SK-N-SH treated with all-trans-retinoic acid at 6 μM for 48 hours (cell line): ENCODE measurements at regions not wholly inside any gene's neighbourhood (a gene's known extent, or its start where the extent isn't known, plus 50 kb on each side); places are given as distances from the start of the nearest gene placed in this dataset.

Experiments used
- ATAC-seq: fragments of 200-7000 bp; cut with Tn5 transposase; 3 replicates; pipeline ENCODE4 v1.9.1; 2020; ENCODE audit warnings: mild to moderate bottlenecking, moderate library complexity
- ARNTL ChIP-seq: fragments of 450-650 bp; formaldehyde crosslinking; IDR thresholded peaks from 2 replicates; pipeline ENCODE4 v1.5.0; 2020; ENCODE audit warnings: low read depth, mild to moderate bottlenecking, moderate library complexity, borderline replicate concordance
- BACH2 ChIP-seq: fragments of 250-450 bp; sonication (Bioruptor Pico); IDR thresholded peaks from 2 replicates; pipeline ENCODE4 v1.9.0; 2021; ENCODE audit warnings: mild to moderate bottlenecking, borderline replicate concordance
- CSDC2 ChIP-seq: fragments of 250-450 bp; sonication (Bioruptor Pico); IDR thresholded peaks from 2 replicates; pipeline ENCODE4 v1.5.0; 2020; ENCODE audit warnings: mild to moderate bottlenecking, moderate library complexity
- ESRRG ChIP-seq: fragments of 250-450 bp; sonication (Bioruptor Pico); IDR thresholded peaks from 2 replicates; pipeline ENCODE4 v1.6.1; 2021; ENCODE audit warnings: mild to moderate bottlenecking
- GLIS3 ChIP-seq: fragments of 250-450 bp; sonication (Bioruptor Pico); IDR thresholded peaks from 2 replicates; pipeline ENCODE4 v1.5.0; 2020; ENCODE audit warnings: mild to moderate bottlenecking, moderate library complexity
- OSR1 ChIP-seq: fragments of 250-450 bp; sonication (Bioruptor Pico); IDR thresholded peaks from 2 replicates; pipeline ENCODE4 v1.8.0; 2022; ENCODE audit warnings: moderate library complexity, mild to moderate bottlenecking, inconsistent platforms
- PPARA ChIP-seq: fragments of 250-450 bp; sonication (Bioruptor Pico); IDR thresholded peaks from 2 replicates; pipeline ENCODE4 v1.5.0; 2020; ENCODE audit warnings: mild to moderate bottlenecking, borderline replicate concordance
- RARB ChIP-seq: fragments of 250-450 bp; sonication (Bioruptor Pico); IDR thresholded peaks from 2 replicates; pipeline ENCODE4 v1.8.0; 2021; ENCODE audit warnings: mild to moderate bottlenecking, moderate library complexity
- SNAI2 ChIP-seq: fragments of 250-450 bp; sonication (Bioruptor Pico); IDR thresholded peaks from 2 replicates; pipeline ENCODE4 v1.5.0; 2020; ENCODE audit warnings: mild to moderate bottlenecking, moderate library complexity
- TCF4 ChIP-seq: fragments of 250-450 bp; sonication (Bioruptor Pico); IDR thresholded peaks from 2 replicates; pipeline ENCODE4 v1.8.0; 2021; ENCODE audit warnings: mild to moderate bottlenecking, moderate library complexity, borderline replicate concordance
- ZC3H10 ChIP-seq: fragments of 250-450 bp; sonication (Bioruptor Pico); IDR thresholded peaks from 2 replicates; pipeline ENCODE4 v1.5.1; 2021; ENCODE audit warnings: mild to moderate bottlenecking, moderate library complexity
- ZFP3 ChIP-seq: fragments of 250-450 bp; sonication (Bioruptor Pico); IDR thresholded peaks from 2 replicates; pipeline ENCODE4 v1.5.0; 2020; ENCODE audit warnings: mild to moderate bottlenecking, moderate library complexity
- ZFP30 ChIP-seq: fragments of 450-650 bp; formaldehyde crosslinking; IDR thresholded peaks from 2 replicates; pipeline ENCODE4 v1.5.0; 2022; ENCODE audit warnings: mild to moderate bottlenecking, moderate library complexity
- ZNF70 ChIP-seq: fragments of 450-650 bp; formaldehyde crosslinking; IDR thresholded peaks from 2 replicates; pipeline ENCODE4 v1.5.0; 2020; ENCODE audit warnings: mild to moderate bottlenecking, moderate library complexity
- ZNF8 ChIP-seq: fragments of 450-650 bp; formaldehyde crosslinking; IDR thresholded peaks from 2 replicates; pipeline ENCODE4 v1.5.0; 2020; ENCODE audit warnings: mild to moderate bottlenecking, moderate library complexity
- TF ChIP-seq, protein P1 (sequence below): fragments of 250-450 bp; sonication (Bioruptor Pico); IDR thresholded peaks from 2 replicates; pipeline ENCODE4 v1.5.0; 2020; ENCODE audit warnings: mild to moderate bottlenecking, moderate library complexity
- TF ChIP-seq, protein P2 (sequence below): fragments of 250-450 bp; sonication (Bioruptor Pico); IDR thresholded peaks from 2 replicates; pipeline ENCODE4 v1.5.1; 2021; ENCODE audit warnings: mild to moderate bottlenecking, moderate library complexity
- TF ChIP-seq, protein P3 (sequence below): fragments of 250-450 bp; sonication (Bioruptor Pico); IDR thresholded peaks from 2 replicates; pipeline ENCODE4 v1.8.0; 2021; ENCODE audit warnings: low read depth, mild to moderate bottlenecking, moderate library complexity, borderline replicate concordance
- TF ChIP-seq, protein P4 (sequence below): fragments of 250-450 bp; sonication (Bioruptor Pico); IDR thresholded peaks from 2 replicates; pipeline ENCODE4 v1.5.1; 2020; ENCODE audit warnings: low read depth, mild to moderate bottlenecking, moderate library complexity
- TF ChIP-seq, protein P5 (sequence below): fragments of 250-450 bp; sonication (Bioruptor Pico); IDR thresholded peaks from 2 replicates; pipeline ENCODE4 v1.8.0; 2020; ENCODE audit warnings: mild to moderate bottlenecking, moderate library complexity, borderline replicate concordance

DNA sequence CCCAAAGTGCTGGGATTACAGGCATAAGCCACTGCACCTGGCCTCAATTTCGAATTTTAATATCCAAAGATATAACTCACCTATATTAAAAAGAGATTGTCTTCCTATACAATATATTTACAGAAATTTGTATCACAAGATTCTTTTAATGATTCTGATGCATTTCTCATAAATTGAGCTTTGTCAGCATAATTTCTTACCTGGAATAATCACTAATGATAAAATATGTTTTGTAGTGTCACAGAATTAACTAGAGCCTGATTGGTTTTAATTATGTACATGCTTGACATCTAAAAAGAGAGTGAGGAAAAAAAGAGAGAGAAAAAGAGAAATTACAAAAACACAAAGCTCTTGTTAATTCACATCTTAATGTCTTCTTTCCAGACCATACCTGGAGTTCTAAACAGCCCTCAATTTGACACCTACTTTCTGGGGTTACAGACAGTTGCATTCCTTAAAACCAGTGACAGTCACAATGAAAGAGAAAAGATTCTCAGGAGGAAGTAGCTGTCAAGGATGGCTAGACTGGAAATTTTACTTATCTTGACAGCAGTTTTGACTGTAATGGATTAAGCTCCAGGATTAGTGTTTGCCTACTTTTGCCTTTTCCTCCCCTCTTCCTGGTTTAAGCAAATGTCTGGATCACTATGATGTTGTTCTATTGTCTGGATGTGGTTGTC is 214.4 kb downstream of the SPRY2 start (continued):
- TF ChIP-seq, protein P1, sequence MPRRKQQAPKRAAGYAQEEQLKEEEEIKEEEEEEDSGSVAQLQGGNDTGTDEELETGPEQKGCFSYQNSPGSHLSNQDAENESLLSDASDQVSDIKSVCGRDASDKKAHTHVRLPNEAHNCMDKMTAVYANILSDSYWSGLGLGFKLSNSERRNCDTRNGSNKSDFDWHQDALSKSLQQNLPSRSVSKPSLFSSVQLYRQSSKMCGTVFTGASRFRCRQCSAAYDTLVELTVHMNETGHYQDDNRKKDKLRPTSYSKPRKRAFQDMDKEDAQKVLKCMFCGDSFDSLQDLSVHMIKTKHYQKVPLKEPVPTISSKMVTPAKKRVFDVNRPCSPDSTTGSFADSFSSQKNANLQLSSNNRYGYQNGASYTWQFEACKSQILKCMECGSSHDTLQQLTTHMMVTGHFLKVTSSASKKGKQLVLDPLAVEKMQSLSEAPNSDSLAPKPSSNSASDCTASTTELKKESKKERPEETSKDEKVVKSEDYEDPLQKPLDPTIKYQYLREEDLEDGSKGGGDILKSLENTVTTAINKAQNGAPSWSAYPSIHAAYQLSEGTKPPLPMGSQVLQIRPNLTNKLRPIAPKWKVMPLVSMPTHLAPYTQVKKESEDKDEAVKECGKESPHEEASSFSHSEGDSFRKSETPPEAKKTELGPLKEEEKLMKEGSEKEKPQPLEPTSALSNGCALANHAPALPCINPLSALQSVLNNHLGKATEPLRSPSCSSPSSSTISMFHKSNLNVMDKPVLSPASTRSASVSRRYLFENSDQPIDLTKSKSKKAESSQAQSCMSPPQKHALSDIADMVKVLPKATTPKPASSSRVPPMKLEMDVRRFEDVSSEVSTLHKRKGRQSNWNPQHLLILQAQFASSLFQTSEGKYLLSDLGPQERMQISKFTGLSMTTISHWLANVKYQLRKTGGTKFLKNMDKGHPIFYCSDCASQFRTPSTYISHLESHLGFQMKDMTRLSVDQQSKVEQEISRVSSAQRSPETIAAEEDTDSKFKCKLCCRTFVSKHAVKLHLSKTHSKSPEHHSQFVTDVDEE: no peak
- TF ChIP-seq ZFP3 (CRISPR knock-in tag): no peak

DNA sequence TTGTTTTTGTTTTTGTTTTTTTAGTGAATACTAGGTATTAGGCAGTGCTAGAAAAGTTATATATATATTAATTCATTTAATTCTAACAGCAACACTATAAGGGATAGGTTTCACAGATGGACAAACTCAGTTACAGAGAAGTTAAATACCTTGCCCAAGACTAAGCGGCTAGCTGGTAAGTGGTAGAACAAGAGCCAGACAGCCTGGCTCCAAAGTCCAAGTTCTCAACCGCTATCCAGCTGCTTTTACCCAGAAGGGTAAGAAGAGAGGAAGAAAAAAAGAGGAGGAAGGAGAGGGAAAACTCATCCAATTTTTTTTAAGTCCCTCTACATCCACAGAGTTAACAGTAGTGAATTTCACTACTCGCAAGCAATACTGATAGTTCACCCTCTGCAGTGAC is 217.0 kb downstream of the SPRY2 start:
- TF ChIP-seq OSR1 (CRISPR knock-in tag) (no peak), ZFP30 (CRISPR knock-in tag) (no peak), ARNTL (CRISPR knock-in tag) (no peak)
- TF ChIP-seq, protein P2, sequence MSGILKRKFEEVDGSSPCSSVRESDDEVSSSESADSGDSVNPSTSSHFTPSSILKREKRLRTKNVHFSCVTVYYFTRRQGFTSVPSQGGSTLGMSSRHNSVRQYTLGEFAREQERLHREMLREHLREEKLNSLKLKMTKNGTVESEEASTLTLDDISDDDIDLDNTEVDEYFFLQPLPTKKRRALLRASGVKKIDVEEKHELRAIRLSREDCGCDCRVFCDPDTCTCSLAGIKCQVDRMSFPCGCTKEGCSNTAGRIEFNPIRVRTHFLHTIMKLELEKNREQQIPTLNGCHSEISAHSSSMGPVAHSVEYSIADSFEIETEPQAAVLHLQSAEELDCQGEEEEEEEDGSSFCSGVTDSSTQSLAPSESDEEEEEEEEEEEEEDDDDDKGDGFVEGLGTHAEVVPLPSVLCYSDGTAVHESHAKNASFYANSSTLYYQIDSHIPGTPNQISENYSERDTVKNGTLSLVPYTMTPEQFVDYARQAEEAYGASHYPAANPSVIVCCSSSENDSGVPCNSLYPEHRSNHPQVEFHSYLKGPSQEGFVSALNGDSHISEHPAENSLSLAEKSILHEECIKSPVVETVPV (CRISPR knock-in tag): no peak
- no peak for ATAC-seq

DNA sequence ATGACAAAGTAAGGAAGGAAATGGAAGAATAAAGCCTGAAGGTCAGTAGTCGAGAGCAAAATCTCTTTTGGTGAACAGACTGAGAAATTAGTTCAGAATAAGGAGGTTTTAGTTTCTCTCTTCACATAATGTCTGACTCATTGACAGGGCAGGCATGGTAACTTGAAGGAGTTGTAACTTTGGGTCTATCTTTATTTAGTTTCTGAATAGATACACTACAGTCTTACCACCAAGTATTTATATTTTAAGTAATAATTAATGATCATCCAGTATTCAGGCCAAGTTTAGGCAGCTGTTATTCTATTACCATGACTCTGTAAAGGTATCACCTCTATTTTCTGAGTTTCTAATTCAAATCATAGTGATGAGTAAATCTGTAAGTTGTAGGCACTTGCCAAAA is 219.9 kb downstream of the SPRY2 start:
- no peak for ATAC-seq
- TF ChIP-seq ESRRG (CRISPR knock-in tag) (no peak), CSDC2 (CRISPR knock-in tag) (no peak), ZNF70 (no peak), TCF4 (CRISPR knock-in tag) (no peak), ZFP30 (CRISPR knock-in tag) (no peak), SNAI2 (CRISPR knock-in tag) (no peak), BACH2 (CRISPR knock-in tag) (no peak), PPARA (CRISPR knock-in tag) (no peak), RARB (no peak), GLIS3 (CRISPR knock-in tag) (no peak), ZC3H10 (CRISPR knock-in tag) (no peak), ZNF8 (CRISPR knock-in tag) (no peak), ZFP3 (CRISPR knock-in tag) (no peak)
- TF ChIP-seq, protein P3, sequence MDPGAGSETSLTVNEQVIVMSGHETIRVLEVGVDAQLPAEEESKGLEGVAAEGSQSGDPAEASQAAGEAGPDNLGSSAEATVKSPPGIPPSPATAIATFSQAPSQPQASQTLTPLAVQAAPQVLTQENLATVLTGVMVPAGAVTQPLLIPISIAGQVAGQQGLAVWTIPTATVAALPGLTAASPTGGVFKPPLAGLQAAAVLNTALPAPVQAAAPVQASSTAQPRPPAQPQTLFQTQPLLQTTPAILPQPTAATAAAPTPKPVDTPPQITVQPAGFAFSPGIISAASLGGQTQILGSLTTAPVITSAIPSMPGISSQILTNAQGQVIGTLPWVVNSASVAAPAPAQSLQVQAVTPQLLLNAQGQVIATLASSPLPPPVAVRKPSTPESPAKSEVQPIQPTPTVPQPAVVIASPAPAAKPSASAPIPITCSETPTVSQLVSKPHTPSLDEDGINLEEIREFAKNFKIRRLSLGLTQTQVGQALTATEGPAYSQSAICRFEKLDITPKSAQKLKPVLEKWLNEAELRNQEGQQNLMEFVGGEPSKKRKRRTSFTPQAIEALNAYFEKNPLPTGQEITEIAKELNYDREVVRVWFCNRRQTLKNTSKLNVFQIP: no peak
- TF ChIP-seq, protein P4, sequence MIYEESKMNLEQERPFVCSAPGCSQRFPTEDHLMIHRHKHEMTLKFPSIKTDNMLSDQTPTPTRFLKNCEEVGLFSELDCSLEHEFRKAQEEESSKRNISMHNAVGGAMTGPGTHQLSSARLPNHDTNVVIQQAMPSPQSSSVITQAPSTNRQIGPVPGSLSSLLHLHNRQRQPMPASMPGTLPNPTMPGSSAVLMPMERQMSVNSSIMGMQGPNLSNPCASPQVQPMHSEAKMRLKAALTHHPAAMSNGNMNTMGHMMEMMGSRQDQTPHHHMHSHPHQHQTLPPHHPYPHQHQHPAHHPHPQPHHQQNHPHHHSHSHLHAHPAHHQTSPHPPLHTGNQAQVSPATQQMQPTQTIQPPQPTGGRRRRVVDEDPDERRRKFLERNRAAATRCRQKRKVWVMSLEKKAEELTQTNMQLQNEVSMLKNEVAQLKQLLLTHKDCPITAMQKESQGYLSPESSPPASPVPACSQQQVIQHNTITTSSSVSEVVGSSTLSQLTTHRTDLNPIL (CRISPR knock-in tag): no peak
- TF ChIP-seq, protein P5, sequence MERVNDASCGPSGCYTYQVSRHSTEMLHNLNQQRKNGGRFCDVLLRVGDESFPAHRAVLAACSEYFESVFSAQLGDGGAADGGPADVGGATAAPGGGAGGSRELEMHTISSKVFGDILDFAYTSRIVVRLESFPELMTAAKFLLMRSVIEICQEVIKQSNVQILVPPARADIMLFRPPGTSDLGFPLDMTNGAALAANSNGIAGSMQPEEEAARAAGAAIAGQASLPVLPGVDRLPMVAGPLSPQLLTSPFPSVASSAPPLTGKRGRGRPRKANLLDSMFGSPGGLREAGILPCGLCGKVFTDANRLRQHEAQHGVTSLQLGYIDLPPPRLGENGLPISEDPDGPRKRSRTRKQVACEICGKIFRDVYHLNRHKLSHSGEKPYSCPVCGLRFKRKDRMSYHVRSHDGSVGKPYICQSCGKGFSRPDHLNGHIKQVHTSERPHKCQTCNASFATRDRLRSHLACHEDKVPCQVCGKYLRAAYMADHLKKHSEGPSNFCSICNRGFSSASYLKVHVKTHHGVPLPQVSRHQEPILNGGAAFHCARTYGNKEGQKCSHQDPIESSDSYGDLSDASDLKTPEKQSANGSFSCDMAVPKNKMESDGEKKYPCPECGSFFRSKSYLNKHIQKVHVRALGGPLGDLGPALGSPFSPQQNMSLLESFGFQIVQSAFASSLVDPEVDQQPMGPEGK (CRISPR knock-in tag): no peak
- TF ChIP-seq, protein P2 (CRISPR knock-in tag): no peak
- TF ChIP-seq, protein P1: no peak
